CD4-positive, alpha-beta memory T cell (primary cell): ENCODE measurements at regions not wholly inside any gene's neighbourhood (a gene's known extent, or its start where the extent isn't known, plus 50 kb on each side); places are given as distances from the start of the nearest gene placed in this dataset.
"Not testable (repeated sequence)": the region's sequence is repeated elsewhere in the genome, so short reads cannot be mapped to it uniquely, and the experiment has no call there.

Experiments
- CTCF ChIA-PET: fragments of 350-600 bp; sonication (Branson Sonifier 250); formaldehyde crosslinking; loops from one replicate; lab custom pipeline; 2021; ENCODE audit warnings: inconsistent platforms; ENCODE audit not compliant: partially characterized antibody; lab: Charles Lee
- POLR2A ChIA-PET: fragments of 350-600 bp; sonication (Branson Sonifier 250); formaldehyde crosslinking; loops from one replicate; lab custom pipeline; 2021; ENCODE audit not compliant: partially characterized antibody; lab: Charles Lee
- DNase-seq, 5 donors: peaks; one replicate each; pipeline versions ENCODE4 v3.0.0 to v3.0.0-alpha.2; 2020 to 2022; ENCODE audit warnings: mixed read lengths in 1 of 5
- H3K27ac ChIP-seq: one replicate; pipeline ENCODE4 v1.7.0; 2013; ENCODE audit warnings: low read depth, low read length
- H3K27me3 ChIP-seq: 2 replicates; pipeline ENCODE4 v1.7.0; 2013; ENCODE audit warnings: mild to moderate bottlenecking, low read length, moderate library complexity; ENCODE audit not compliant: insufficient read depth
- H3K36me3 ChIP-seq: 2 replicates; pipeline ENCODE4 v1.7.0; 2013; ENCODE audit warnings: mild to moderate bottlenecking, low read length, moderate library complexity; ENCODE audit not compliant: insufficient read depth
- H3K4me1 ChIP-seq: 2 replicates; pipeline ENCODE4 v1.7.0; 2013; ENCODE audit warnings: mild to moderate bottlenecking, low read length, moderate library complexity; ENCODE audit not compliant: insufficient read depth
- H3K4me3 ChIP-seq, 2 donors: one replicate each; pipeline ENCODE4 v1.7.0; 2013; ENCODE audit warnings: low read length in 2 of 2, mild to moderate bottlenecking in 1 of 2
- H3K9me3 ChIP-seq, 2 donors: one replicate each; pipeline ENCODE4 v1.7.0; 2013; ENCODE audit warnings: low read length in 2 of 2, control low read depth in 1 of 2; ENCODE audit not compliant: control insufficient read depth in 1 of 2
- H3K27ac Mint-ChIP-seq, 7 donors: one replicate each; pipeline ENCODE4 v1.8.0; 2020 to 2021; ENCODE audit warnings: mixed read lengths in 7 of 7, mild to moderate bottlenecking in 6 of 7, inconsistent platforms in 3 of 7, moderate library complexity in 3 of 7
- H3K27me3 Mint-ChIP-seq, 2 donors: one replicate each; pipeline ENCODE4 v1.8.0; 2020 to 2021; ENCODE audit warnings: mixed read lengths in 2 of 2
- H3K36me3 Mint-ChIP-seq, 2 donors: one replicate each; pipeline ENCODE4 v1.8.0; 2020 to 2021; ENCODE audit warnings: mixed read lengths in 2 of 2, inconsistent platforms in 1 of 2, mild to moderate bottlenecking in 1 of 2
- H3K4me1 Mint-ChIP-seq, 4 donors: one replicate each; pipeline ENCODE4 v1.8.0; 2020 to 2021; ENCODE audit warnings: mixed read lengths in 4 of 4, mild to moderate bottlenecking in 1 of 4
- H3K4me3 Mint-ChIP-seq, 8 donors: one replicate each; pipeline ENCODE4 v1.8.0; 2020 to 2021; ENCODE audit warnings: mixed read lengths in 8 of 8, mild to moderate bottlenecking in 7 of 8, moderate library complexity in 6 of 8, inconsistent platforms in 3 of 8
- H3K9me3 Mint-ChIP-seq, 8 donors: one replicate each; pipeline ENCODE4 v1.8.0; 2020 to 2021; ENCODE audit warnings: mixed read lengths in 8 of 8, mild to moderate bottlenecking in 5 of 8, inconsistent platforms in 3 of 8, moderate library complexity in 1 of 8
- intact Hi-C: fragments of 100-400 bp; cut with micrococcal nuclease; formaldehyde crosslinking; loops from one replicate; pipeline ENCODE4 v1.15.1; 2023

DNA sequence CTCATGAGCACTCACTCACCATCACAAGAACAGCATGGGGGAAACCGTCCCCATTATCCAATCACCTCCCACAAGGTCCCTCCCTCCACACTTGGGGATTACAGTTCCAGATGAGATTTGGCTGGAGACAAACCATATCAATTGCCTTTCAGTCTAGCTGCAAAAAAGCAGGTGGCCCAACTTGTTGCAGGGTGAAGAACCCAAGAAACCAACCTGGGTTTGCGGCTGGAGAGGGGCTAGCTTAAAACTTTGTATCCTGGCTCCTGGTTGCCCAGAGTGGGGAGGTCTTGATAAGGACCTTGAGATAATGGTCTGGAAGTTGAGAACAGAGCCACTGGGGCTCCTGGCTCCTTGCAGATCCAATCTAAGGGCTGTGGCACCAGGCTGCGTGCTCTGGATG, 122.8 kb upstream of the PCBD1 start:
- no peak overlapping the region for H3K27ac Mint-ChIP-seq
- H3K9me3 Mint-ChIP-seq = no peaks in the 10 kb centered on the region
- CTCF ChIA-PET = no interaction called here

DNA sequence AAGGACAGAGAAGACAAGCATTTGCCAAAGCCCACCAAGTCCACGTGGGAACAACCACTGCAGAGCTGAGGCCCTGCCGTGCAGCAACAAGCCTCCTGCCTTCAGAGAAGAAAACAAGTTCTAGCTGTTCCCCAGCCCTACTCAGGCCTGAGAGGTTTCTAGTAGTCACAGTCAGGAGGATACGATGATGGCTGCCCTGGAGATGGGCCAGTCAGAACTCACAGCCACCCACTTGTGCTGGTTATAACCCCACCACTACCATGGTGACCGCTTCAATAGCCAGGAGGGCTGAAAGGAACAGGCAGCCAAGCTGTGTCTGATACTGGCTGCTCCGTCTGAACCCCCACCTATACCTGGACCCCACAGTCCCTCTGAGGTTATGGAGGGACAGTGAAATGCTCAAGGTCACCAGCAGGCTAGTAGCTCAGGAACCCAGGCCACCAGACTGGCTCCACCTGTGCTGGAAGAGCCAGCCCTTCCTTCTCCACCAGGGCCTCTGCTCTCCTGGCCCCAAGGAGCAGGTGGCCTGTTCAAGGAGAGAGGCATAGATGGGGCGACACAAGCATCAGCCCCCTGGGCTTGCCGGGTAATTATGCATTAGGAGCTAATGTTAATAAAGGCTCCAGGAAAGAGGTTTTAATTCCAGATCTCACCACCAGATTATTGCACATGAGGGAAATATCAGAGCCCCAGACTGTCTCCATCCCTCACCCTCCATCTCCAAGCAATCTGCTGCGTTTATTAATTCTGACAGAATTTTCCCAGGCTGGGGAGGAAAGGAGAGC, 125.8 kb upstream of the PCBD1 start:
- H3K9me3 Mint-ChIP-seq = no peaks in the 10 kb centered on the region
- H3K36me3 Mint-ChIP-seq = no peaks in the 10 kb centered on the region
- no peaks in the 10 kb centered on the region for H3K9me3 ChIP-seq
- no peak overlapping the region for H3K4me3 Mint-ChIP-seq
- no peaks in the 10 kb centered on the region for H3K27me3 ChIP-seq
- CTCF ChIA-PET = no interaction called here
- H3K4me1 ChIP-seq = no peaks in the 10 kb centered on the region
- H3K4me1 Mint-ChIP-seq = no peaks in the 10 kb centered on the region
- H3K27ac ChIP-seq = no peak overlapping the region
- no peak overlapping the region for H3K4me3 ChIP-seq
- no peak for DNase-seq
- POLR2A ChIA-PET = no interaction called here
- no peaks in the 10 kb centered on the region for H3K36me3 ChIP-seq
- peaks cover 4 to 12% of the 10 kb centered on the region in 2 donors for H3K27me3 Mint-ChIP-seq
- H3K27ac Mint-ChIP-seq = no peak overlapping the region
- intact Hi-C loops = no loop called here

More for the DNA sequence above, 122.8 kb upstream of the PCBD1 start:
- Histone ChIP-seq H3K4me3 (no peak overlapping the region), H3K36me3 (no peaks in the 10 kb centered on the region), H3K27ac (no peak overlapping the region), H3K4me1 (no peaks in the 10 kb centered on the region), H3K9me3 (no peaks in the 10 kb centered on the region), H3K27me3 (no peaks in the 10 kb centered on the region)
- POLR2A ChIA-PET = no interaction called here
- no peak for DNase-seq
- no peak overlapping the region for H3K4me3 Mint-ChIP-seq
- peaks cover 6 to 8% of the 10 kb centered on the region in 2 donors for H3K27me3 Mint-ChIP-seq
- H3K4me1 Mint-ChIP-seq = no peaks in the 10 kb centered on the region
- intact Hi-C loops = no loop called here
- no peaks in the 10 kb centered on the region for H3K36me3 Mint-ChIP-seq

DNA sequence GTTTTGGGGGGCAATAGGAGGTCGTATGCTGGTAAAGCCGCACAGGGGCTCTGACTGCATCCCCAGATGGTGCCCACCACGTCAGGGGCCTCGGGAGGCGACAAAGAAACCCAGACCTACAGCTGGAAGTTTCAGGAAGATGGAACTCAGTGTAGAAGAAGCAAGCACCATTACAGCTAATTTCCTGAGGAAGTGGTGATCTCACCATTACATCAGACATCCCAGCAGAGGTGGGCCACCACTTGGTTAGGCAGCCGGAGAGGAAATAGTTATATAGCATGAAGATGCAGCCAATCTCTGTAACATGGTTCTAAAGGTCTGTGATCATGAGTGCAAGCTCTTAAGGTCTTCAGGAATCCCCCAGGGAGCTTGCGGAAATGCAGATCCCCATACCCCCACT, 127.3 kb upstream of the PCBD1 start:
- intact Hi-C loops = no loop called here
- Histone ChIP-seq H3K9me3 (no peaks in the 10 kb centered on the region), H3K4me3 (no peak overlapping the region), H3K27me3 (no peaks in the 10 kb centered on the region), H3K4me1 (no peaks in the 10 kb centered on the region), H3K36me3 (no peaks in the 10 kb centered on the region), H3K27ac (no peak overlapping the region)
- H3K9me3 Mint-ChIP-seq = no peaks in the 10 kb centered on the region
- H3K27ac Mint-ChIP-seq = no peak overlapping the region
- no peak overlapping the region for H3K4me3 Mint-ChIP-seq
- ChIA-PET CTCF (no interaction called here), POLR2A (no interaction called here)
- peaks cover 4 to 12% of the 10 kb centered on the region in 2 donors for H3K27me3 Mint-ChIP-seq
- H3K36me3 Mint-ChIP-seq = no peaks in the 10 kb centered on the region
- no peak for DNase-seq
- no peaks in the 10 kb centered on the region for H3K4me1 Mint-ChIP-seq

DNA sequence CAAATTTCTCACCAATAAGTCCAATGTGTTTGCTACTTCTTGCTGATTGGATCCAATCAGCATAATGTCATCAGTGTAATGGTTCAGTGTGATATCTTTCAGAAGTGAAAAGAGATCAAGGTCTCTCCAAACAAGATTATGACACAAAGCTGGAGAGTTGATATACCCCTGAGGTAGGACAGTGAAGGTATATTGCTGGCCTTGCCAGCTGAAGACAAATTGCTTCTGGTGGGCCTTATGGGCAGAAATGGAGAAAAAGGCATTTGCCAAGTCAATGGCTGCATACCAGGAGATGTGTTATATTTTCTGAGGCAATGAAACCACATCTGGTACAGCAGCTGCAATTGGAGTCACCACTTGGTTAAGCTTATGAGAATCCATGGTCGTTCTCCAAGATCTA, 131.7 kb upstream of the PCBD1 start:
- H3K4me3 Mint-ChIP-seq, H3K27me3 Mint-ChIP-seq, CTCF ChIA-PET, H3K4me1 Mint-ChIP-seq, H3K9me3 ChIP-seq, DNase-seq, H3K9me3 Mint-ChIP-seq, H3K27me3 ChIP-seq, H3K4me3 ChIP-seq, H3K36me3 Mint-ChIP-seq, H3K27ac ChIP-seq, POLR2A ChIA-PET, H3K36me3 ChIP-seq, H3K27ac Mint-ChIP-seq, intact Hi-C loops, H3K4me1 ChIP-seq: not testable (repeated sequence)

DNA sequence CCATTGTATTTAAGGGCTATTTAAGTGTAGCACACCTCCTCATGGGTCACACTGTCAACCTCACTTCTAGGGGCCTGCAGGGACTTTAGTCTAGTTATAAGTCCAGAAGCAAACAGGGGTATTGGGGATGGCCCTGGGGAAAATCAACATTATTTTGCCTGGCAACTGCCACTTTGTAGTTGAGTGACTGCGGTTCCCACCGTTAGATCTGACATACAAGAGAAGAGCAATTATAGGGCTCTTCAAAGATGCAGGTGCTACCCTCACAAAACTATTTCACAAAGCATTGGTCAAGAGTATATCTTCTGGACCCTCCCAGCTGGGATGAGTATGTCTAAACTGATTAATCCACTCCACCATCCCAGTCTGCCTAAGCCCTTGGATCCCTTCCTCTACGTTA, 133.0 kb upstream of the PCBD1 start:
- Mint-ChIP-seq H3K4me3 (no peak overlapping the region), H3K27ac (no peak overlapping the region), H3K4me1 (no peaks in the 10 kb centered on the region), H3K27me3 (peaks cover 5 to 9% of the 10 kb centered on the region in 2 donors), H3K36me3 (no peaks in the 10 kb centered on the region), H3K9me3 (peaks cover 0 to 9% (median 3%) of the 10 kb centered on the region in 8 donors)
- H3K4me3 ChIP-seq = no peak overlapping the region
- ChIA-PET POLR2A (no interaction called here), CTCF (no interaction called here)
- DNase-seq = no peak
- no peaks in the 10 kb centered on the region for H3K9me3 ChIP-seq
- intact Hi-C loops = no loop called here
- no peaks in the 10 kb centered on the region for H3K4me1 ChIP-seq
- H3K27me3 ChIP-seq = no peaks in the 10 kb centered on the region
- no peak overlapping the region for H3K27ac ChIP-seq
- no peaks in the 10 kb centered on the region for H3K36me3 ChIP-seq

DNA sequence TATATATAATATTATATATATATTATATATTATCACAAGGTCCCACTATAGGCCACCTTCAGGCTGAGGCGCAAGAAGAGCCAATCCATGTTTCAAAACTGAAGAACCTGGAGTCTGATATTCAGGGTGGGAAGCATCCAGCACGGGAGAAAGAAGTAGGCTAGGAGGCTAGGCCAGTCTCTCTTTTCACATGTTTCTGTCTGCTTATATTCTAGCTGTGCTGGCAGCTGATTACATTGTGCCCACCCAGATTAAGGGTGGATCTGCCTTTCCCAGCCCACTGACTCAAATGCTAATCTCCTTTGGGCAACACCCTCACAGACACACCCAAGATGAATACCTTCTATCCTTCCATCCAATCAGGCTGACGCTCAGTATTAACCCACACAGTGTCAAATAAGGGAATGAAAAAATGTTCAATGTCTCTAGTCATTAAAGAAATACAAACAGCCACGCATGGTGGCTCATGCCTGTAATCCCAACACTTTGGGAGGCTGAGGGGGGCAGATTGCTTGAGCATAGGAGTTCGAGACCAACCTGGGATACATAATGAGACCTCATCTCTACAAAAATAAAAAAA, 135.4 kb upstream of the PCBD1 start:
- Histone ChIP-seq H3K27me3 (no peaks in the 10 kb centered on the region), H3K36me3 (no peaks in the 10 kb centered on the region), H3K9me3 (no peaks in the 10 kb centered on the region), H3K4me3 (no peak overlapping the region), H3K27ac (no peak overlapping the region), H3K4me1 (no peaks in the 10 kb centered on the region)
- CTCF ChIA-PET = no interaction called here
- no peak for DNase-seq
- Mint-ChIP-seq H3K4me3 (no peak overlapping the region), H3K27ac (no peak overlapping the region), H3K36me3 (no peaks in the 10 kb centered on the region), H3K9me3 (peaks cover 0 to 9% (median 3%) of the 10 kb centered on the region in 8 donors), H3K27me3 (peaks cover 6 to 11% of the 10 kb centered on the region in 2 donors), H3K4me1 (no peaks in the 10 kb centered on the region)
- intact Hi-C loops = no loop called here
- POLR2A ChIA-PET = no interaction called here

DNA sequence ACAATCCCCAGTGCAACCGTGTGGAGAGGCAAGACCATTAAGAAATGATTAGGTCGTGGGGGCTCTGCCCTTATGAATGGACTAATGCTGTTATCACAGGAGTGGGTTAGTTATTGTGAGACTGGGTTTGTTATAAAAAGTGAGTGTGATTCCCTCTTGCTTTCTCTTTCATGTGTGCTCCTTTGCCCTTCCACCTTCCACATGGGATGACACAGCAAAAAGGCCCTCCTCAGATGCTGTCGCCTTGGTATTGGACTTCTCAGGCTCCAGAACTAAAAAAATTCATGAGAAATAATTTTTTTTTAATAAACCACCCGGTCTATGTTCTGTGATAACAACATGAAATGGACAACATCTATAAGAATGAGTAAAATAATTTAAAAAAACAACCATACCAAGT, 136.1 kb upstream of the PCBD1 start:
- Histone ChIP-seq H3K4me1 (no peaks in the 10 kb centered on the region), H3K4me3 (no peak overlapping the region), H3K27ac (no peak overlapping the region), H3K36me3 (no peaks in the 10 kb centered on the region), H3K9me3 (no peaks in the 10 kb centered on the region), H3K27me3 (no peaks in the 10 kb centered on the region)
- peaks cover 6% of the 10 kb centered on the region in 2 donors for H3K27me3 Mint-ChIP-seq
- POLR2A ChIA-PET = no interaction called here
- H3K4me1 Mint-ChIP-seq = no peaks in the 10 kb centered on the region
- peaks cover 0 to 9% (median 3%) of the 10 kb centered on the region in 8 donors for H3K9me3 Mint-ChIP-seq
- CTCF ChIA-PET = no interaction called here
- DNase-seq = no peak
- intact Hi-C loops = no loop called here
- H3K36me3 Mint-ChIP-seq = no peaks in the 10 kb centered on the region
- no peak overlapping the region for H3K4me3 Mint-ChIP-seq
- H3K27ac Mint-ChIP-seq = no peak overlapping the region
